Heart left ventricle (tissue), 16 donors: ENCODE measurements at regions not wholly inside any gene's neighbourhood (a gene's known extent, or its start where the extent isn't known, plus 50 kb on each side); places are given as distances from the start of the nearest gene placed in this dataset.

Experiments used
- ATAC-seq, 4 donors: fragments of 200-7000 bp; cut with Tn5 transposase; one replicate each; pipeline ENCODE4 v1.9.1; 2020 to 2022; ENCODE audit warnings: moderate library complexity in 4 of 4, mild to moderate bottlenecking in 3 of 4, moderate number of reproducible peaks in 1 of 4
- DNase-seq, 5 donors: peaks; one replicate each; pipeline ENCODE4 v3.0.0-alpha.2; 2020
- H3K27ac ChIP-seq, 12 donors: fragments of 200-600 bp; sonication (generic) in 4 of 12; one replicate each; pipeline versions ENCODE4 v1.5.0 to v1.8.0; 2016 to 2022; ENCODE audit warnings: mild to moderate bottlenecking in 2 of 12
- H3K27me3 ChIP-seq, 9 donors: fragments of 200-600 bp; sonication (generic) in 2 of 9; one replicate each; pipeline versions ENCODE4 v1.5.1 to v1.8.0; 2016 to 2022; ENCODE audit warnings: mild to moderate bottlenecking in 3 of 9
- H3K36me3 ChIP-seq, 9 donors: fragments of 200-600 bp; sonication (generic) in 2 of 9; one replicate each; pipeline versions ENCODE4 v1.5.0 to v1.8.0; 2018 to 2022; ENCODE audit warnings: mild to moderate bottlenecking in 2 of 9
- H3K4me1 ChIP-seq, 12 donors: fragments of 200-600 bp; sonication (generic) in 4 of 12; one replicate each; pipeline versions ENCODE4 v1.5.0 to v1.8.0; 2016 to 2022; ENCODE audit warnings: mild to moderate bottlenecking in 3 of 12
- H3K4me3 ChIP-seq, 12 donors: fragments of 200-600 bp; sonication (generic) in 4 of 12; one replicate each; pipeline versions ENCODE4 v1.5.0 to v1.8.0; 2017 to 2022; ENCODE audit warnings: mild to moderate bottlenecking in 9 of 12, moderate library complexity in 4 of 12
- H3K9me3 ChIP-seq, 12 donors: fragments of 200-600 bp; sonication (generic) in 4 of 12; one replicate each; pipeline versions ENCODE4 v1.5.0 to v1.8.0; 2016 to 2022; ENCODE audit warnings: mild to moderate bottlenecking in 1 of 12
- CTCF ChIP-seq, 12 donors: fragments of 200-600 bp; sonication (generic) in 4 of 12; IDR thresholded peaks; one replicate each; pipeline versions ENCODE4 v1.5.0 to v1.8.0; 2018 to 2022; ENCODE audit warnings: antibody characterized with exemption in 12 of 12, mild to moderate bottlenecking in 5 of 12
- POLR2A ChIP-seq, 2 donors: fragments of 450-650 bp; IDR thresholded peaks; one replicate each; pipeline ENCODE4 v1.6.1; 2017; ENCODE audit warnings: antibody characterized with exemption in 2 of 2, mild to moderate bottlenecking in 2 of 2, moderate library complexity in 2 of 2
- WGBS, 4 donors: extraction: QIAGEN DNeasy Blood & Tissue Kit in 2 of 4; methylation state at CpG; one replicate each; pipeline versions ENCODE4 v1.1.5 to v1.1.7; 2013 to 2018; 5-methylcytosine and 5-hydroxymethylcytosine counted together
- intact Hi-C, 10 donors: fragments of 100-400 bp; cut with DNase I; formaldehyde crosslinking; loops; one replicate each; pipeline versions ENCODE4 v1.11.1 to v1.14.2; 2022
- donor health status: ischemic (EF 13 %, LVEDD 7.1; RV severe dilation, severe dysfunction).
- donor health status: healthy with polysubstance abuse.
- donor health status: DM: no; HTN: yes; CAD: no.
- donor health status: DM: no; HTN: no; CAD: no.
- donor health status: ischemic (EF 25% LVEDD 6.9; RV normal size, moderate dysfunction).
- donor health status: ischemic (EF 25% LVEDD 5.7; RV mildly dilated, moderate dysfunction).
- donor health status: healthy.
- donor health status: DM: yes; HTN: yes; CAD: no.
- donor health status: ischemic (EF 35%, LVEDD 5.7; RV mildly dilated, moderate dysfunction).
- donor health status: nonischemic (EF 11% LVEDD 7.7; RV severe dilation, severe dysfunction).
- donor health status: DM: yes; HTN: yes; CAD: no.
- donor health status: PGD.
- donor health status: ischemic (EF 29% LVEDD 5.4; RV normal size, mild dysfunction).
- donor health status: nonischemic (EF 23%, LVEDD 6.1; RV moderate dilation, normal function).

- H3K36me3 ChIP-seq = no peaks in the 10 kb centered on the region
- TF ChIP-seq CTCF (IDR thresholded peaks at IDR 0.05) (no peak), POLR2A (IDR thresholded peaks at IDR 0.05) (no peak)
- no peak for DNase-seq
- no peaks in the 10 kb centered on the region for H3K4me1 ChIP-seq
- H3K4me3 ChIP-seq = no peak overlapping the region
- no peak for ATAC-seq
- H3K27ac ChIP-seq = no peak overlapping the region
- WGBS, 4 donors = 79 to 84% (median 83%) methylated on average over 2 of the region's 2 CpGs
- peaks cover 0 to 27% (median 11%) of the 10 kb centered on the region in 12 donors for H3K9me3 ChIP-seq
- no peaks in the 10 kb centered on the region for H3K27me3 ChIP-seq
- intact Hi-C loops = no loop called here
Measured at GRCh38 chr14:86971292-86971691, 1021.7 kb downstream of the GALC start.

GRCh38 chr14:86961106-86961716 is 1031.8 kb downstream of the GALC start:
- TF ChIP-seq CTCF (IDR thresholded peaks at IDR 0.05) (peak in 3 of 12 donors; percentile 8 to 41 (median 13)), POLR2A (IDR thresholded peaks at IDR 0.05) (no peak)
- H3K27me3 ChIP-seq = no peaks in the 10 kb centered on the region
- no peak for DNase-seq
- WGBS, 4 donors = 27 to 64% (median 42%) methylated on average over 2 of the region's 2 CpGs
- H3K9me3 ChIP-seq = peaks cover 0 to 25% (median 3%) of the 10 kb centered on the region in 12 donors
- H3K27ac ChIP-seq = no peak overlapping the region
- H3K36me3 ChIP-seq = no peaks in the 10 kb centered on the region
- H3K4me1 ChIP-seq = no peaks in the 10 kb centered on the region
- no peak overlapping the region for H3K4me3 ChIP-seq
- intact Hi-C loops = no loop called here
- ATAC-seq = no peak

- H3K9me3 ChIP-seq = no peaks in the 10 kb centered on the region
- DNase-seq = no peak
- H3K4me3 ChIP-seq = no peak overlapping the region
- 47 to 57% (median 53%) methylated on average over 5 of the region's 5 CpGs for WGBS, 4 donors
- H3K36me3 ChIP-seq = no peaks in the 10 kb centered on the region
- intact Hi-C loops = no loop called here
- no peak overlapping the region for H3K27ac ChIP-seq
- H3K4me1 ChIP-seq = no peaks in the 10 kb centered on the region
- H3K27me3 ChIP-seq = no peaks in the 10 kb centered on the region
- no peak for ATAC-seq
- TF ChIP-seq POLR2A (IDR thresholded peaks at IDR 0.05) = no peak
- no peak for TF ChIP-seq CTCF (IDR thresholded peaks at IDR 0.05)
Measured at GRCh38 chr14:86955771-86956354, 1037.1 kb downstream of the GALC start.

- 38 to 50% (median 46%) methylated on average over 1 of the region's 1 CpG for WGBS, 4 donors
- H3K9me3 ChIP-seq = no peaks in the 10 kb centered on the region
- H3K27me3 ChIP-seq = no peaks in the 10 kb centered on the region
- DNase-seq (no peak), ATAC-seq (no peak)
- TF ChIP-seq CTCF (IDR thresholded peaks at IDR 0.05) (no peak), POLR2A (IDR thresholded peaks at IDR 0.05) (no peak)
- H3K27ac ChIP-seq = no peak overlapping the region
- intact Hi-C loops = no loop called here
- H3K4me3 ChIP-seq = no peak overlapping the region
- H3K36me3 ChIP-seq = no peaks in the 10 kb centered on the region
- no peaks in the 10 kb centered on the region for H3K4me1 ChIP-seq
Measured at GRCh38 chr14:86954623-86955022, 1038.4 kb downstream of the GALC start.
